ENCODE measurements at regions not wholly inside any gene's neighbourhood (a gene's known extent, or its start where the extent isn't known, plus 50 kb on each side); places are given as distances from the start of the nearest gene placed in this dataset.

GRCh38 chr16:85550422-85550864, 62.7 kb upstream of the GSE1 start:
- no peak for DNase-seq

DNA sequence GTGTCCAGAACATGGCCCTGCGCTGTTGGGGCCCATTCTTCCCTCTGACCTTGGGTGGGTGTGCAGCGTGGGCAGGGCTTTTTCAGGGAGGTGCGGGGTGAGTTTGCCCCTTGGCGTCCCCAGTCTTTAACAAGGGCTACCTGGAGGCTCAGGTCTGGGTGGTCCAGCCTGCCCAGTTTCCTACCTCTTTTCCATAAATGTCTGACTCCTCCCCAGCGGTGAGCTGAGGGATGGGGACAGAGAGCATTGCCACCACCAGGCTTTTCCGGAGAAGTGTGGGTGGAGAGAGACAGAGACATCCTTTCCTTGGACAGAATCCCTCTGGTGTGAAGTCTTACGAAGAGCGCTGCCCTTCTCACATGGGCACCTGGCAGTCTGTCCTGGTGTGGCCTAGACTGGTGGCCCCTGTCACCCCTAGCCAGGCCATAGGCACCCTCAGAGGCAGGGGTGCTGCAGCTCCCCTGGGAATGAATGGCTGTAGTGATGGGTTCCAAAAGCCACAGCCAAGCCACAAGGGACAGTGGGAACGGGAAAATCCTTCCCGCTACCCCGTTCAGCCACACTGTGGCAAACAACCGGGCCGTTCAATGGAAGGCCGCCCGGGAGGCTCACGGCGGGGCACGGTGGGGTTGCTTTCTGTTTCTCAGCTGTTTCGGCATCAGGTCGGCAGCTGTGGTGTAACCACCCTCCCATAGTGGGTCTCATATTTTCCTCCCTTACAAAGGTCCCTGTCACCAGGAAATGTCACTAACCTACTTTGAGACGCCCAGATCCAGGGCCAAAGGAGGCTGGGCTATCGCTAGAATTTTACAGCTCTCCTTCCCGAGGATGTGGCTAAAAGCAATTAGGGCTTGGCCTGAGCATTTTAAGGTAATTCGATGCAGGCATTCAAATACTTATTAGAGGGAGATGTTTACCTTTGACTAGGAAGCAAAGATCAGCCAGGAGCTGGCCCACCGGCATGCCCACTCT, 61.9 kb upstream of the GSE1 start:
- DNase-seq: no peak

GRCh38 chr16:85552980-85553435, 60.1 kb upstream of the GSE1 start:
- no peak for DNase-seq

GRCh38 chr16:85553436-85554113, 59.5 kb upstream of the GSE1 start:
- DNase-seq: peak; percentile 48

GRCh38 chr16:85554114-85554888, 58.8 kb upstream of the GSE1 start:
- DNase-seq: peak; percentile 86

DNA sequence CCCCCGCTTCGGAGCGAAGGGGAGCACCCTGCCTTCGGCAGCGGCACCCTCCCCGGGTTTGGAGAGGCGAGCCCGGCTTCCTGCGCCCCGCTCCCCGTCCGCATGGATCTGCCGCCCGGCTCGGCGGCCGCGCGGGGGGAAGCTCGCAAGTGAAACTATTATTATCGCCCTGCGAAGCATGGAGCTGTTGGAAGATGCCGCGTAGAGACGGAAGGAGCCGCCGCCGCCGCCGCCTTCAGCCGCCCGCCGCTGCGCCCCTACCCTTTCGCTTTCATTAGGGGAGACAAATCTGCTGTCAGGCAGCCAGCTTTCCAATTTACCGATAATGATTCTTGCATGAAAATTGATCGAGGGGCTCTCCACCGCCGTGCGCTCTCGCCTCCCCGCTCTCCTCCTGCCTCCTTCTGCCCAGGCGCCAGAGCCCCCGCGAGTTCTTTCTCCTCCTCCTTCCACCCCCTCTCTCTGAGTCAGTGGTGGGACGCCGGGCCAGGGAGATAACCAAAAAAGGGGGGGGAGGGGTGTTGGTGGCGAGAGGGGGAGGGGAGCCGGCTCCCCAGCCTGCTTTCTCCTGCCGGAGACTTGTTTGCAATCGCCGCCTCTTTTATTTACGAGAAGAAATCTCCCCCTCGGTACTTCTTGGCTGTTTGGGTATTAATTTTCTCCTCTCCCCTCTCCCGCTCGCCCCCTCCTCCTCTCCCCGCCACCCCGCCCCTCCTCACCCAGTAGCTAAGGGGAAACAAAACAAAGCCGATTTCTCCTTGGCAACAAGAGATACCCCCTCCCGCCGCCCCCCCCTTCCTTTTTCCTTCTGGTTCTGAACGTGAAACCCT, 58.0 kb upstream of the GSE1 start:
- peak; percentile 85 for DNase-seq

GRCh38 chr16:85555719-85556455, 57.2 kb upstream of the GSE1 start:
- DNase-seq: peak; percentile 71

GRCh38 chr16:85556456-85557082, 56.6 kb upstream of the GSE1 start:
- peak; percentile 38 for DNase-seq

- DNase-seq: no peak
Observed at GRCh38 chr16:85557083-85557970, 55.8 kb upstream of the GSE1 start.

GRCh38 chr16:85557971-85558657, 55.0 kb upstream of the GSE1 start:
- DNase-seq: no peak

DNA sequence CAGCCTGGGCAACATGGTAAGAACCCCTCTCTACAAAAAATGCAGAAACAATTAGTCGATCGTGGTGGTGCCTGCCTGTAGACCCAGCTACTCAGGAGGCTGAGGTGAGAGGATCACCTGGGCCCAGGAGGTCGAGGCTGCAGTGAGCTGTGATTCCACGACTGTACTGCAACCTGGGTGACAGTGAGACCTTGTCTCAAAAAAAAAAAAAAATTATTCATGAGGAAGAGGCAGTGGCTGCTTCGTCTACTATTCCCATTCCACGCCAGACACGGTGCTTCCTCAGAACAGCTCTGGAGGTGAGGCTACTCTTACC, 52.2 kb upstream of the GSE1 start:
- DNase-seq: no peak

DNA sequence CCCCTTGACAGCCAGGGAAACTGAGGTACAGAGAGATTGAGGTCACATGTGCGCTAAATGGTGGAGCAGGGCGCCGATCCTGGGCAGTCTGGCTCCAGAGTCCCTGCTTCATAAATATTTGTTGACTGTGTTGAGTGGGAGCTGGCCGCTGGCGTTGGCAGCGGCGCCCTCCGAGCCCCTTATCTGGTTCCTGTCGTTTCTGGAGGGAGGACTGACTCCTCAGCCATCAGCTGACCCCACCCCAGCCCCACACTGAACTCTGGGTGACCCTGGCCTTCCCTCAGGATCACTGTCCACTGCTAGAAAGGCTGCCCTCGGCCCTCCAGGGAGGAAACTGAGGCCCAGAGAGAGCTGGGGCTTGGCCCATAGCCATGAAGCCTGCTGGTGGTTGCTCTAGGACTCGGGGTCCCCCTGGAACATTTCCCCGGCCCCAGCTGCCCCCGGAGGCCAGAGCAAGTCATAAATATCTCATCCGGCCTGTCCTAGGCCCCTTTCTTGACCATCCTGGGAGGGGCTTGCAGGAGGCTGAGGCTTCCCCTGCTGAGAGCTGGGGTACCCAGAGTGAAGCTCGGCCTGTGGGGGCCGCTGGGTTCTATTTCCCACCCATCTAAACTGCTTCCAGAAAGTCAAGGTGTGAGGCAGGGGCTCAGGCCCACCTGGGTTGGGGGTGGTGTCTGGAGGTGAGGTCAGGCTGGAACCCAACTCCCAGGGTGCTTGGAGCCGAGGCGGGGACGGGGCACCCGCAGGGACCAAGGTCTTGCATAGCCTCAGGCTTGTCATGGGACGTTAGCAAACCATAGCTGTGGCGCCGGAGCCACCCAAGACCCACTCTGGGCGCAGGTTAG, 51.7 kb upstream of the GSE1 start:
- no peak for DNase-seq

- no peak for DNase-seq
Observed at GRCh38 chr16:85562093-85562786, 50.9 kb upstream of the GSE1 start.

GRCh38 chr16:85563034-85563433, 50.1 kb upstream of the GSE1 start:
- no peak for DNase-seq
